Right cardiac atrium (tissue), 5 donors: ENCODE measurements at regions not wholly inside any gene's neighbourhood (a gene's known extent, or its start where the extent isn't known, plus 50 kb on each side); places are given as distances from the start of the nearest gene placed in this dataset.
A peak's percentile ranks its signal among the peaks of the same experiment; 100 is the strongest.
"Not testable (repeated sequence)": the region's sequence is repeated elsewhere in the genome, so short reads cannot be mapped to it uniquely, and the experiment has no call there.

ENCODE experiments used
- ATAC-seq, 2 donors: fragments of 200-7000 bp; cut with Tn5 transposase; one replicate each; pipeline versions ENCODE4 v1.8.0 to v1.9.1; 2020; ENCODE audit warnings: moderate library complexity in 2 of 2, mild to moderate bottlenecking in 1 of 2
- DNase-seq, 3 donors: peaks; one replicate each; pipeline ENCODE4 v3.0.0-alpha.2; 2020
- H3K27ac ChIP-seq: one replicate; pipeline ENCODE4 v1.5.1; 2013; ENCODE audit warnings: mild to moderate bottlenecking, low read length, control low read depth, moderate library complexity
- H3K27me3 ChIP-seq: one replicate; pipeline ENCODE4 v1.6.1; 2013; ENCODE audit not compliant: control insufficient read depth, insufficient read depth
- H3K4me1 ChIP-seq: one replicate; pipeline ENCODE4 v1.6.1; 2013; ENCODE audit warnings: low read length; ENCODE audit not compliant: control insufficient read depth, insufficient read depth
- H3K4me3 ChIP-seq: one replicate; pipeline ENCODE4 v1.5.1; 2013; ENCODE audit warnings: low read length, control low read depth
- H3K9me3 ChIP-seq: one replicate; pipeline ENCODE4 v1.6.1; 2013; ENCODE audit warnings: low read length; ENCODE audit not compliant: control insufficient read depth
- WGBS: extraction: QIAGEN DNeasy Blood & Tissue Kit; methylation state at CpG from one replicate; pipeline ENCODE4 v1.1.7; 2013; 5-methylcytosine and 5-hydroxymethylcytosine counted together
- intact Hi-C, 4 donors: fragments of 100-400 bp; cut with DNase I; formaldehyde crosslinking; loops; one replicate each; pipeline versions ENCODE4 v1.11.0 to v1.14.0; 2022 to 2023
- donor health status: healthy with polysubstance abuse.
- donor health status: DM: no; HTN: yes; CAD: no.
- donor health status: DM: no; HTN: no; CAD: no.
- donor health status: DM: no; HTN: yes; CAD: no; lungs with severe emphysema.
- donor health status: DM: yes; HTN: yes; CAD: no.

DNA sequence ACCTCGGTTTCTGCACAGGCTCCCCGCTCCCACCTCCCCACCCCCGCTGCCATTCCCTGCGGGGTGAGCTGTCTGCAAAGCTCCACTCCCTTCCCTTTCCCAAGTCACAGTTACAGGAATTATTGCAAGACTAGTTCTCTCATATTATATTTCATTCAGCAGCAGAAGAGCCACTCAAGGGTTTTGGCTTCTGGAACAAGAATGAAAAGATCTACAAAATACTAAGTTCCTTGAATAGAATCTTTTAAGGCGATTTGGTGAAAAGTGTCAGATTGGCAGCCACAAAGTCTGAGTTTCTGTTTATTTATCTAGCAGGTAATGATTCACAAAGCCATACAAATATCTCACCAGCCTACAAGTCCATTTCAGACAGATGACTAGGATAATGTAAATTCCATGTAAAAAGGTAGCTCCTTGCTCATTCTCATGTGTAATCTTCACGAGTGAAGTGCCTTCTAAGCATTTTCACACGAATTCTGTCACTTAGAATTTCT is 221.9 kb upstream of the RBBP8 start:
- Histone ChIP-seq H3K4me1 (no peaks in the 10 kb centered on the region), H3K9me3 (no peaks in the 10 kb centered on the region), H3K4me3 (peak overlapping the region; percentile 40), H3K27ac (peak overlapping the region; percentile 48), H3K27me3 (no peaks in the 10 kb centered on the region)
- intact Hi-C loops: no loop called here
- DNase-seq (peak; percentile 55 to 78 (median 77)), ATAC-seq (peak; percentile 82 to 85)
- 24% methylated on average over 7 of the region's 7 CpGs for WGBS

DNA sequence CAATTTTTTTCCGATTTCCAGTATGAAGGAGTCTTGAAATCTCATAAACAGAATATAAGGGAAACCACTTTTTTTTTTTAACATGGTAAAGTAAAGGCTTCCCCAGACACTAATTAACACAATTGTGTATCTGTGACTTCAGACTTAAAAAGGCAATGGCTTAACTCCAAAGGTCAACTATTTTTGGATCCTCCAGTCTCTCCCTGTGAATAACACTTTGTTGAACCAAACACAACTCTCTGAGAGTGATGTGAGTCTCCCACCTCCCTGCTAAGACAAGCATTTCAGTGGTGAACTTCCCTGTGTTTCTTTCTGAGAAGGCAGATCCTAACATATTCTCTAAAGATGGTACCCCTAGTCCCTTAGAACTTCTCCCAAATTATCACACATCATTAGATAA is 219.6 kb upstream of the RBBP8 start:
- no peak overlapping the region for H3K4me3 ChIP-seq
- no peak overlapping the region for H3K27ac ChIP-seq
- DNase-seq: no peak
- intact Hi-C loops: no loop called here
- no peaks in the 10 kb centered on the region for H3K27me3 ChIP-seq
- 64% methylated on average over 1 of the region's 1 CpG for WGBS
- H3K9me3 ChIP-seq: no peaks in the 10 kb centered on the region
- H3K4me1 ChIP-seq: no peaks in the 10 kb centered on the region
- ATAC-seq: peak in 1 of 2 donors; percentile 41

DNA sequence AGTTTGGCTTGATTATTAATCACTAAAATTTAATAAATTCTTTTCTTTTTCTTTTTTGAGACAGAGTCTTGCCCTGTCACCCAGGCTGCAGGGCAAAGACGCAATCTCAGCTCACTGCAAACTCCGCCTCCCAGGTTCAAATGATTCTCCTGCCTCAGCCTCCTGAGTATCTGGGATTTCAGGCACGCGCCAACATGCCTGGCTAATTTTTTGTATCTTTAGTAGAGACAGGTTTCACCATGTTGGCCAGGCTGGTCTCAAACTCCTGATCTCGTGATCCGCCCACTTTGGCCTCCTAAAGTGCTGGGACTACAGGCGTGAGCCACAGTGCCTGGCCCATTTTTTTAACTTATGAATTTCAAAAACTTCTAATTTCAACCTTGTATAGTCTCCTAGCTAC is 215.6 kb upstream of the RBBP8 start:
- intact Hi-C loops, H3K4me1 ChIP-seq: not testable (repeated sequence)
- WGBS: 92% methylated on average over 7 of the region's 7 CpGs

DNA sequence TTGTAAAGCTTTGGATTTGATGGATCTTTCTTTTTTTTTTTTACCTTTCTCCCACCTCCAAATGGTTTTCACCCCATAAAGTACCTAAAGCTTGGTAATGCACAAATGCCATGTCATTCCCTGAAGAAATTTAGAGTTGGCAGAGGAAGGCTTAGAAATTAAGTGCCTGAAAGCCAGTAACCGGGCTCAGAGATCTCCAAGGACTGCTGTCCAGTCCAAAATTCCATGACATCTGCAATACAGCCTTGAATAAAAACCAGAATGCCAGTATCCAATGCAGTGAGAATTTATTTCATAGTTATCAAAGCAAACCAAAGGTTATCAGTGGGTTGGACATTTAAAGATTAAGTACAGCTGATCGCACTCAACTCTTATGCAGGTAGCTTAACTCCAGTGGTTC is 209.9 kb upstream of the RBBP8 start:
- Histone ChIP-seq H3K4me1 (no peaks in the 10 kb centered on the region), H3K4me3 (no peak overlapping the region), H3K9me3 (no peaks in the 10 kb centered on the region), H3K27ac (no peak overlapping the region), H3K27me3 (no peaks in the 10 kb centered on the region)
- 74% methylated on average over 2 of the region's 2 CpGs for WGBS
- intact Hi-C loops: no loop called here
- DNase-seq: no peak
- ATAC-seq: no peak

More for the DNA sequence above, 215.6 kb upstream of the RBBP8 start:
- H3K27ac ChIP-seq, H3K9me3 ChIP-seq, ATAC-seq, H3K27me3 ChIP-seq, H3K4me3 ChIP-seq, DNase-seq: not testable (repeated sequence)

DNA sequence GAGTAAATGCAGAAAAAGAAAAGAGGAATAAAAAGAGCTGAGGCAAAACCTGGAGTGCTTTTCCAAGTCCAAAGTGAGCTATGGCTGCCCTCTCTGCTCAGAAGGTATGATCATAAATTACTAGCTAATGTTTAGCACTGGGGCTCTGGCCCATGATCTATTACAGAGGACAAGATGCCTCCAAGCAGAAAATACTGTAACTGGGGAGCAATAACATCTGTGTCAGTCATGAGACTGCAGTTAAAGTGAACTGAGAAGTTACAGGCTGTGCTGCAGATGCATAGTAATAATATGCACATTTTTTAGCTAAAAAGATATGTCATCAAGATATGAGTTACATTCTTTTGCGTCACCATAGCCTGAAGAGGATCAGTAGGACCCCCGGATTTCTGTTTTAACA is 209.4 kb upstream of the RBBP8 start:
- H3K27me3 ChIP-seq: no peaks in the 10 kb centered on the region
- H3K4me3 ChIP-seq: no peak overlapping the region
- DNase-seq: no peak
- H3K4me1 ChIP-seq: no peaks in the 10 kb centered on the region
- no peaks in the 10 kb centered on the region for H3K9me3 ChIP-seq
- H3K27ac ChIP-seq: no peak overlapping the region
- intact Hi-C loops: no loop called here
- no peak for ATAC-seq
- 71% methylated on average over 2 of the region's 2 CpGs for WGBS

DNA sequence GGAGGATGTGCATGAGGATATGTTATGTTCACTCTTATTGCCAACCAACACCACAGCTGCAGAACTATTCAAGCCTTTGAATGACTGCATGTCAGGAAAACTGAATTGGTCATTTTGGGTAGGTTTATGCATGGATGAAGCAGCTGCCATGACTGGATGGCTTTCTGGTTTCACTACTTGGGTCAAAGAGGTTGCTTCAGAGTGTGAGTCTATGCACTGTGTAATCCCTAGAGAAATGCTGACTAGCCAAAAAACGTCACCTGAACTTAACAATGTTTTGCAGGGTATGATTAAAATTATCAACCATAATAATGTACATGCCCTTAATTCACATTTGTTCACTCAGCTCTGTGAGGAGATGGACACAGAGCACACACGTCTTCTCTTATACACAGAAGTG is 206.7 kb upstream of the RBBP8 start:
- 71% methylated on average over 2 of the region's 2 CpGs for WGBS
- no peak for ATAC-seq
- intact Hi-C loops: no loop called here
- Histone ChIP-seq H3K27me3 (no peaks in the 10 kb centered on the region), H3K27ac (no peak overlapping the region), H3K9me3 (no peaks in the 10 kb centered on the region), H3K4me1 (no peaks in the 10 kb centered on the region), H3K4me3 (no peak overlapping the region)
- no peak for DNase-seq

DNA sequence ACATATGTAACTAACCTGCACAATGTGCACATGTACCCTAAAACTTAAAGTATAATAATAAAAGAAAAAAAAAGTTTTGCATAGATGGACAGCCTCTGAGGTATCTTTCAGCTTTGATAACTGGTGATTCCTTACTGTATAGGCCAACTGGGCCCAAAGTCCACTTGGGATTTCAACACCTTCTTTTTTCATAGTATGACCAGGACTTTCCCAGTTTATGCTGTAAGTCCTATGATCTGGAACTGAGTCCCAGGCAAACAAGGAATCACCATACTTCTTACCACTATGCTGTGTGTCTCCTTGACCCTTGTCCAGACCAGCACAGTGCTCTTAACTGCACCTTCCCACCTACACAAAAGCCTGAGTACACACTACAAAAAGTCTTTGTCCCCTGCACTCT is 205.1 kb upstream of the RBBP8 start:
- Histone ChIP-seq H3K27ac (no peak overlapping the region), H3K4me1 (no peaks in the 10 kb centered on the region), H3K9me3 (no peaks in the 10 kb centered on the region), H3K4me3 (no peak overlapping the region), H3K27me3 (no peaks in the 10 kb centered on the region)
- DNase-seq (no peak), ATAC-seq (no peak)
- intact Hi-C loops: no loop called here

DNA sequence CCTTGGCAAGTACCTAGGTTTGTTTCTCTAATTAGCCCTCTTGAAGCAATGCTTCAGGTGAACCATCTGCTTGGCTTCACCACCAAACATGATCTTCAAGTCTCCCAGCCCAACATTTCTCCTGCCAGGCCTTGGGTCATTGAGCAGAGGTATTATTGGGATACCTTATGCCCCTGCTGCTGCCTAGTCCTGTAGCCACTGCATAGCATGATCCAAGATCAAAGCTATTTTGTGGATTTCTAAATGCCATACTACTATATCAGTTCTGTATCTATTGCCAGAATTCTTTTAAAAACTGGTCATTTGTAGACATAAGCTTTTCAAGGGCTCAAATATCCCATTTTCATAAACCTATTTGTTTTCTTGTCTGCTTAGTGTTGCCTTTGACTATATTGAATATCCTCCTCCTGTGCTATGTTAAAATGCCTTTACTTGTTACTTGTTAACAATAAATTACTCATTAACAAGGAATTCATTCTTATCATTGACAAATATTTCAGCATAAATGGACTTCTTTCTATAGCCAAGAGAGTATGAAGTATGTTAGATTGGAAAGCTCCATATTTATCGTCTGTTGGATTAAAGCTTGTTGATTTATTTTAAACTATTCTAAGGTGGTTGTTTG is 204.5 kb upstream of the RBBP8 start:
- ATAC-seq (no peak), DNase-seq (no peak)
- Histone ChIP-seq H3K27ac (no peak overlapping the region), H3K4me1 (no peaks in the 10 kb centered on the region), H3K27me3 (no peaks in the 10 kb centered on the region), H3K4me3 (no peak overlapping the region), H3K9me3 (no peaks in the 10 kb centered on the region)
- intact Hi-C loops: no loop called here
- 36% methylated on average over 1 of the region's 1 CpG for WGBS

DNA sequence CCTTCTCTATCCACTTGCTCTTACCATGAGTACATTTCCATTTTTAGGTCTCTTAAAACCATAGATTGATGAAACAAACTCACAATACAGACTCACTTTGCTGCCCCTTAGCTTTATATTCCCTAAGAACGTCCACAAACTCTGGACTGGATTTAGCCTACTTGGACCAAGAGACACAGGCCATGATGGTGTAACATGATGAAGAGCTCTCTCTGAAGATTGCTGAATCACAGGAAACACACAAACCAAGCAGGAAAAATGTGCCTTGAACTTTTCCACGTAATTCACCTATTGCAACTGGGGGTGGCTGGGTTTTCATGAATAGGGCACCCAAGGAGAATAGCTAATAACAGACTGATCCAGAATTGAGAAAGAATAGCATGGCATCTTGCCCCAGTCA is 201.7 kb upstream of the RBBP8 start:
- no peak overlapping the region for H3K4me3 ChIP-seq
- no peaks in the 10 kb centered on the region for H3K9me3 ChIP-seq
- 63% methylated on average over 2 of the region's 2 CpGs for WGBS
- H3K27me3 ChIP-seq: no peaks in the 10 kb centered on the region
- ATAC-seq (no peak), DNase-seq (no peak)
- no peak overlapping the region for H3K27ac ChIP-seq
- no peaks in the 10 kb centered on the region for H3K4me1 ChIP-seq
- intact Hi-C loops: no loop called here

DNA sequence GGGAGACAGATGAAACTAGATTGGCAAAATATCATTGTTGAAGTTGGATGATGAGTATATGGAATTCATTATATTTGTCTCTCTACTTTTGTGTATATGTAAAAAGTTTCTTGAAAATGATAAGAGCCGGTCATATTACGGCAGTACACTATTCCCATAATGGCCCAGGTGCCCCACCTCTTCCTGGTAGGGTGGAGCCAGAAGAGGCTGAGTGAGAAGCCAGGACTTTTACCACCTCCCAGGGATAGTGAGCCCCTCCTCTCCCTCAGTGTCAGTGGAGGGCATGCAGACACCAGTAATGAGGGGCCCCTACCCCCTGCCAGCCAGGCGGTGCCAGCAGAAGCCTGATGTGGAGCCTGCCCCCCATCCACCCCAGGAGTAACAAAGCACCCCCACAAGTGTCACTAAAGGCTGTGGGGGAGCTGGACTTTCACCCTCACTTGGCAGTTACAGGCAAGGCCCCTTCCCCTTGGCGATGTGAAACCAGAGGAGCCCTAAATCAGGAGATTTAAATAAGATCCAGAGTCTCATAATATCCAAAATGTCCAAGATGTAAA is 198.9 kb upstream of the RBBP8 start:
- DNase-seq (peak in 1 of 3 donors; percentile 32), ATAC-seq (no peak)
- Histone ChIP-seq H3K27ac (no peak overlapping the region), H3K27me3 (no peaks in the 10 kb centered on the region), H3K4me3 (no peak overlapping the region), H3K4me1 (no peaks in the 10 kb centered on the region), H3K9me3 (no peaks in the 10 kb centered on the region)
- intact Hi-C loops: no loop called here
- WGBS: 79% methylated on average over 4 of the region's 4 CpGs

DNA sequence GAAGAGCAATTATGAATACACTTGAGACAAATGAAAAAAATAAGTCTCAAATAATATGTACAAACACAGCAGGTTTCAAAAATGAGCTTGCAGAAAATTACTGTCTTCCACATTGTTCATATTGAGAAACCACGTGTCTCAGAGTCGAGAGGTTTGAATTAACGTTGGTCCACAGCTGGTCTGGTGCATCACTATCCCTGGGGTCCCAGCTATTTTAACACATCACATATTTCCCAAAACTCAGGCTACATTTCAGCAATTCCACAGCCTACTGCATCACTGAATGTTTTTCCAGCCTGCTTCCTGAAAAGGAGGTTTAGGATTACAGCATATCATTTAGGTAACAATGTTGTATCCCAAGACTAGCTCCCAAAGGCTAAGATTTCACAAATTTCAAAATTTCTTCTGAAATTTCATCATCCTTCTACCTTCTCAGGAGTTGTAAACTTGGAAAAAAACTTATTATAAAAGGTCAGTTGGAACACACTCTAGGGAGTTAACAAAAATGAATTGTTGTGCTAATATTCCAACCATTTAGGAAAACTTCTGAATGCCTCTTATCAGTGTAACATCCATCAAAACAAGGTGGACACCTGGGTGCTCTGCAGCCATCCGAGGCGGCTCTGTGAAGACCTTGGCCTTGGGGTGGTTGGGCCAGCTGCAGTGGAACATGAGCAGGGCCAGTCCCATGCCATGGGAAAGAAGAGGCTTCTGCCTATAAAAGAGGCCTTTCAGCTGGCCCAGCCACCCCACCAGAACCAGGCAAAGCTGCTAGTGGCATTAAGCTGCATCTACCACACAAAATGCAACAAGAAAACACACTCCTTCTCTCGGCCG is 198.1 kb upstream of the RBBP8 start:
- DNase-seq (no peak), ATAC-seq (no peak)
- intact Hi-C loops: no loop called here
- H3K27ac ChIP-seq: no peak overlapping the region
- no peaks in the 10 kb centered on the region for H3K27me3 ChIP-seq
- H3K4me3 ChIP-seq: no peak overlapping the region
- no peaks in the 10 kb centered on the region for H3K9me3 ChIP-seq
- no peaks in the 10 kb centered on the region for H3K4me1 ChIP-seq
- 79% methylated on average over 7 of the region's 7 CpGs for WGBS
